K562 (cell line): ENCODE measurements at regions not wholly inside any gene's neighbourhood (a gene's known extent, or its start where the extent isn't known, plus 50 kb on each side); places are given as distances from the start of the nearest gene placed in this dataset.

Experiments used
- CREB5 ChIP-seq: fragments of 250-450 bp; sonication (Bioruptor Pico); IDR thresholded peaks from 2 replicates; pipeline ENCODE4 v1.5.0; 2020; ENCODE audit warnings: mild to moderate bottlenecking
- HDAC1 ChIP-seq, 2 experiments: fragments of 450-650 bp; IDR thresholded peaks; 2 replicates each; pipeline ENCODE4 v1.6.1; 2016 to 2017; ENCODE audit warnings: inconsistent platforms in 1 of 2, mild to moderate bottlenecking in 1 of 2, moderate library complexity in 1 of 2
- ID3 ChIP-seq, 2 experiments: fragments of 250-450 bp in 1 of 2; fragments of 450-650 bp in 1 of 2; sonication (Bioruptor Pico) in 1 of 2; IDR thresholded peaks; 2 replicates each; pipeline versions ENCODE4 v1.6.1 to v1.8.0; 2016 to 2021; ENCODE audit warnings: mild to moderate bottlenecking in 2 of 2, moderate library complexity in 2 of 2, missing compliant biosample characterization in 1 of 2, missing genetic modification characterization in 1 of 2
- NELFE ChIP-seq: IDR thresholded peaks from 2 replicates; pipeline ENCODE4 v1.6.1; 2011; ENCODE audit warnings: mild to moderate bottlenecking; ENCODE audit not compliant: insufficient read depth, insufficient read length
- NKRF ChIP-seq: fragments of 450-650 bp; IDR thresholded peaks from 2 replicates; pipeline ENCODE4 v1.6.1; 2016; ENCODE audit warnings: borderline replicate concordance
- PPARD ChIP-seq: fragments of 250-450 bp; sonication (Bioruptor Pico); IDR thresholded peaks from 2 replicates; pipeline ENCODE4 v1.8.0; 2022; ENCODE audit warnings: inconsistent platforms, mild to moderate bottlenecking, moderate library complexity
- PURB ChIP-seq: sonication (generic); formaldehyde crosslinking; IDR thresholded peaks from 2 replicates; pipeline ENCODE4 v1.9.0; 2021; ENCODE audit warnings: low read depth, mild to moderate bottlenecking, missing genetic modification reagents
- RFX1 ChIP-seq: fragments of 450-650 bp; IDR thresholded peaks from 2 replicates; pipeline ENCODE4 v1.6.1; 2016; ENCODE audit warnings: mild to moderate bottlenecking, moderate library complexity
- RREB1 ChIP-seq: fragments of 250-450 bp; sonication (Bioruptor Pico); IDR thresholded peaks from 2 replicates; pipeline ENCODE4 v1.4.0; 2020
- SUPT5H ChIP-seq: fragments of 450-650 bp; IDR thresholded peaks from 2 replicates; pipeline ENCODE4 v1.6.1; 2016
- TF ChIP-seq, protein P1 (sequence below): fragments of 450-650 bp; conservative IDR thresholded peaks from 2 replicates; pipeline ENCODE4 v1.6.1; 2016; ENCODE audit warnings: missing genetic modification characterization, low read depth, mild to moderate bottlenecking, control low read depth, missing compliant biosample characterization
- TF ChIP-seq, protein P2 (sequence below): fragments of 250-450 bp; sonication (Bioruptor Pico); IDR thresholded peaks from 2 replicates; pipeline ENCODE4 v1.8.0; 2022; ENCODE audit warnings: inconsistent platforms, mild to moderate bottlenecking, moderate library complexity, borderline replicate concordance

GRCh38 chr11:91792779-91793262 lies 431.8 kb upstream of the FAT3 start (continued):
- TF ChIP-seq, protein P1, sequence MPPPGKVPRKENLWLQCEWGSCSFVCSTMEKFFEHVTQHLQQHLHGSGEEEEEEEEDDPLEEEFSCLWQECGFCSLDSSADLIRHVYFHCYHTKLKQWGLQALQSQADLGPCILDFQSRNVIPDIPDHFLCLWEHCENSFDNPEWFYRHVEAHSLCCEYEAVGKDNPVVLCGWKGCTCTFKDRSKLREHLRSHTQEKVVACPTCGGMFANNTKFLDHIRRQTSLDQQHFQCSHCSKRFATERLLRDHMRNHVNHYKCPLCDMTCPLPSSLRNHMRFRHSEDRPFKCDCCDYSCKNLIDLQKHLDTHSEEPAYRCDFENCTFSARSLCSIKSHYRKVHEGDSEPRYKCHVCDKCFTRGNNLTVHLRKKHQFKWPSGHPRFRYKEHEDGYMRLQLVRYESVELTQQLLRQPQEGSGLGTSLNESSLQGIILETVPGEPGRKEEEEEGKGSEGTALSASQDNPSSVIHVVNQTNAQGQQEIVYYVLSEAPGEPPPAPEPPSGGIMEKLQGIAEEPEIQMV: no peak
- TF ChIP-seq PURB (CRISPR knock-in tag) (no peak), HDAC1 (IDR thresholded peaks at IDR 0.05) (peak in 1 of 2 experiments; percentile 73; a peak in 2 of 4 replicates), RFX1 (peak; percentile 28; the same call in 1 of the 2 replicates), NELFE (no peak), ID3 (CRISPR knock-in tag; IDR thresholded peaks at IDR 0.05) (no peak), ID3 (tag; IDR thresholded peaks at IDR 0.05) (peak; percentile 52; the same call in 1 of the 2 replicates), RREB1 (CRISPR knock-in tag) (no peak), NKRF (no peak), SUPT5H (no peak), PPARD (CRISPR knock-in tag) (no peak), CREB5 (CRISPR knock-in tag) (no peak)
- TF ChIP-seq, protein P2, sequence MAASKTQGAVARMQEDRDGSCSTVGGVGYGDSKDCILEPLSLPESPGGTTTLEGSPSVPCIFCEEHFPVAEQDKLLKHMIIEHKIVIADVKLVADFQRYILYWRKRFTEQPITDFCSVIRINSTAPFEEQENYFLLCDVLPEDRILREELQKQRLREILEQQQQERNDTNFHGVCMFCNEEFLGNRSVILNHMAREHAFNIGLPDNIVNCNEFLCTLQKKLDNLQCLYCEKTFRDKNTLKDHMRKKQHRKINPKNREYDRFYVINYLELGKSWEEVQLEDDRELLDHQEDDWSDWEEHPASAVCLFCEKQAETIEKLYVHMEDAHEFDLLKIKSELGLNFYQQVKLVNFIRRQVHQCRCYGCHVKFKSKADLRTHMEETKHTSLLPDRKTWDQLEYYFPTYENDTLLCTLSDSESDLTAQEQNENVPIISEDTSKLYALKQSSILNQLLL (CRISPR knock-in tag): no peak
